ENCODE measurements at regions not wholly inside any gene's neighbourhood (a gene's known extent, or its start where the extent isn't known, plus 50 kb on each side); places are given as distances from the start of the nearest gene placed in this dataset.

GRCh38 chr10:31604096-31604495 is 285.1 kb downstream of the ZEB1 start:
- TF ChIP-seq CTCF (conservative IDR thresholded peaks at IDR 0.05; ENCODE audit: low read depth, low read length) (no peak), POLR2A (IDR thresholded peaks at IDR 0.05; ENCODE audit: low read depth, low read length) (no peak), RAD21 (IDR thresholded peaks at IDR 0.05; ENCODE audit: low read length) (no peak), SMC3 (IDR thresholded peaks at IDR 0.05; ENCODE audit: low read depth, low read length) (no peak), FOS (IDR thresholded peaks at IDR 0.05; ENCODE audit: low read depth, low read length) (no peak), ELK1 (IDR thresholded peaks at IDR 0.05; ENCODE audit: borderline replicate concordance, low read depth, low read length) (no peak), USF2 (IDR thresholded peaks at IDR 0.05; ENCODE audit: low read depth, low read length) (no peak), BHLHE40 (IDR thresholded peaks at IDR 0.05; ENCODE audit: low read depth, low read length) (no peak), CHD1 (IDR thresholded peaks at IDR 0.05; ENCODE audit: low read depth, low read length) (no peak), MXI1 (IDR thresholded peaks at IDR 0.05; ENCODE audit: borderline replicate concordance, low read depth, low read length) (no peak)
